Spleen (tissue), 7 donors: ENCODE measurements at regions not wholly inside any gene's neighbourhood (a gene's known extent, or its start where the extent isn't known, plus 50 kb on each side); places are given as distances from the start of the nearest gene placed in this dataset.

Source experiments
- POLR2A ChIP-seq, 3 donors: fragments of 450-650 bp; IDR thresholded peaks; one replicate each; pipeline ENCODE4 v1.5.1; 2017; ENCODE audit warnings: antibody characterized with exemption in 3 of 3, mild to moderate bottlenecking in 1 of 3
- POLR2AphosphoS5 ChIP-seq, 3 donors: sonication (generic); formaldehyde crosslinking; IDR thresholded peaks; one replicate each; pipeline ENCODE4 v1.5.1; 2017; ENCODE audit warnings: antibody characterized with exemption in 3 of 3
- TF ChIP-seq, protein P1 (sequence below), 11 experiments: fragments of 200-600 bp in 7 of 11; fragments of 450-650 bp in 4 of 11; sonication (generic) in 4 of 11; IDR thresholded peaks in 8 of 11; conservative IDR thresholded peaks in 3 of 11; 1 replicate in 7 of 11; 2 replicates in 4 of 11; pipeline versions ENCODE4 v1.4.0 to v1.8.0; 2016 to 2021; ENCODE audit warnings: antibody characterized with exemption in 11 of 11, inconsistent platforms in 4 of 11, mild to moderate bottlenecking in 1 of 11
- donor health status: DM: no; HTN: no; CAD: no; lungs with moderate emphysema.
- donor health status: DM: no; HTN: no; CAD: no.
- donor health status: DM: no; HTN: no; CAD: no.

DNA sequence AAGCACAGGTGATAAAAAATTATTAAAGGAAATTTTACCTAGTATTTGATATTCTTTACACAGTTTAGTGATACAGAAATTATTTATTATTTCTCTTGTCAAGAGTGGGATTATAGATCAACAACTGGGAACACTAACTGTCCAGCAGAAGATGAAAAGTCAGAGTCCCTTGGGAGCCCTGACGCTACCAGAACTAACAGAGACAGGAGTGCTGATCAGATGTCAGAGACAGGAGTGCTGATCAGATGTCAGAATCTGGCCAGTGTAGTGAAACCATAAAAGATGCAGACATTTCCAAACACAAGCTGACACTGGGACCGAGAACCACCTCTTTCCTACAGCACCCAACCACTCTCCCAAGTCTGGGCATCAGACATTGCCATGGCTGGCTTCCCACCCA, 828.2 kb downstream of the TNS3 start:
- TF ChIP-seq, protein P1, sequence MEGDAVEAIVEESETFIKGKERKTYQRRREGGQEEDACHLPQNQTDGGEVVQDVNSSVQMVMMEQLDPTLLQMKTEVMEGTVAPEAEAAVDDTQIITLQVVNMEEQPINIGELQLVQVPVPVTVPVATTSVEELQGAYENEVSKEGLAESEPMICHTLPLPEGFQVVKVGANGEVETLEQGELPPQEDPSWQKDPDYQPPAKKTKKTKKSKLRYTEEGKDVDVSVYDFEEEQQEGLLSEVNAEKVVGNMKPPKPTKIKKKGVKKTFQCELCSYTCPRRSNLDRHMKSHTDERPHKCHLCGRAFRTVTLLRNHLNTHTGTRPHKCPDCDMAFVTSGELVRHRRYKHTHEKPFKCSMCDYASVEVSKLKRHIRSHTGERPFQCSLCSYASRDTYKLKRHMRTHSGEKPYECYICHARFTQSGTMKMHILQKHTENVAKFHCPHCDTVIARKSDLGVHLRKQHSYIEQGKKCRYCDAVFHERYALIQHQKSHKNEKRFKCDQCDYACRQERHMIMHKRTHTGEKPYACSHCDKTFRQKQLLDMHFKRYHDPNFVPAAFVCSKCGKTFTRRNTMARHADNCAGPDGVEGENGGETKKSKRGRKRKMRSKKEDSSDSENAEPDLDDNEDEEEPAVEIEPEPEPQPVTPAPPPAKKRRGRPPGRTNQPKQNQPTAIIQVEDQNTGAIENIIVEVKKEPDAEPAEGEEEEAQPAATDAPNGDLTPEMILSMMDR (IDR thresholded peaks at IDR 0.05 in 8 of 11, conservative IDR thresholded peaks at IDR 0.05 in 3 of 11): no peak
- TF ChIP-seq POLR2A (IDR thresholded peaks at IDR 0.05): no peak
- TF ChIP-seq POLR2AphosphoS5 (IDR thresholded peaks at IDR 0.05): no peak
